K562 (cell line): ENCODE measurements at regions not wholly inside any gene's neighbourhood (a gene's known extent, or its start where the extent isn't known, plus 50 kb on each side); places are given as distances from the start of the nearest gene placed in this dataset.

Experiments
- ATAC-seq: fragments of 200-7000 bp; cut with Tn5 transposase; 3 replicates; pipeline ENCODE4 v1.9.1; 2020; ENCODE audit warnings: moderate library complexity
- BruUV-seq: library from RNA; stranded (reverse); fragments of 400-500 nt; replicated peaks from 2 replicates; lab custom pipeline; 2021; lab: Mats Ljungman, UMichigan
- CTCF ChIA-PET: fragments of 300-600 bp; formaldehyde crosslinking; extraction: SDS; loops from one replicate; lab custom pipeline; 2021; ENCODE audit warnings: low intra/inter-chr PET ratio; lab: Yijun Ruan, JAX
- POLR2A ChIA-PET: fragments of 300-600, 350-650 bp; sonication (Branson Sonifier 250); formaldehyde crosslinking; extraction: SDS; loops from one replicate; lab custom pipeline; 2021; ENCODE audit warnings: antibody characterized with exemption, inconsistent platforms; lab: Yijun Ruan, JAX
- DNase-seq, 4 experiments: peaks; one replicate each; pipeline versions ENCODE4 v3.0.0 to v3.0.0-alpha.2; 2011 to 2018; ENCODE audit warnings: low spot score in 3 of 4, mixed read lengths in 3 of 4; ENCODE audit errors: extremely low read depth in 1 of 4
- FAIRE-seq: peaks from 2 replicates; lab custom pipeline; 2011; peaks lifted over from hg19 to GRCh38; lab: Jason Lieb, UNC
- H2AFZ ChIP-seq: 2 replicates; pipeline ENCODE4 v1.6.0; 2011; ENCODE audit warnings: low read depth, low read length, control low read depth, inconsistent platforms
- H3K27ac ChIP-seq: fragments of 200-600 bp; 3 replicates; pipeline ENCODE4 v1.8.0; 2011; ENCODE audit warnings: low read depth, mild to moderate bottlenecking, control low read depth, inconsistent platforms, low read length, moderate library complexity, mixed read lengths; ENCODE audit errors: extremely low read depth
- H3K27me3 ChIP-seq, 2 experiments: fragments of 300-600 bp in 1 of 2; 2 replicates in 1 of 2; 3 replicates in 1 of 2; pipeline versions ENCODE4 v1.6.0 to v1.8.0; 2011; ENCODE audit warnings: inconsistent platforms in 2 of 2, low read length in 2 of 2, mild to moderate bottlenecking in 1 of 2, mixed read lengths in 1 of 2, moderate library complexity in 1 of 2; ENCODE audit not compliant: control insufficient read depth in 2 of 2, insufficient read depth in 2 of 2
- H3K36me3 ChIP-seq: fragments of 300-600 bp; 3 replicates; pipeline ENCODE4 v1.8.0; 2011; ENCODE audit warnings: mild to moderate bottlenecking, low read length, inconsistent platforms; ENCODE audit not compliant: control insufficient read depth, insufficient read depth
- H3K4me1 ChIP-seq, 2 experiments: fragments of 200-600 bp in 1 of 2; replicated peaks in 1 of 2; 2 replicates in 1 of 2; 3 replicates in 1 of 2; pipeline versions ENCODE4 v1.5.1 to v1.8.0; 2011; ENCODE audit warnings: inconsistent platforms in 2 of 2, low read length in 2 of 2, mild to moderate bottlenecking in 1 of 2, mixed read lengths in 1 of 2, moderate library complexity in 1 of 2; ENCODE audit not compliant: control insufficient read depth in 2 of 2, insufficient read depth in 2 of 2
- H3K4me2 ChIP-seq: 2 replicates; pipeline ENCODE4 v1.6.1; 2011; ENCODE audit warnings: low read length, control low read depth, inconsistent platforms, mixed read lengths; ENCODE audit not compliant: insufficient read depth
- H3K4me3 ChIP-seq: fragments of 200-600 bp; sonication (generic), shearing (Covaris generic); 2 replicates; pipeline ENCODE4 v1.5.1; 2016; ENCODE audit warnings: control low read depth, inconsistent platforms
- H3K79me2 ChIP-seq: fragments of 200-600 bp; 3 replicates; pipeline ENCODE4 v1.8.0; 2011; ENCODE audit warnings: low read length, inconsistent platforms; ENCODE audit not compliant: control insufficient read depth, insufficient read depth
- H3K9ac ChIP-seq, 2 experiments: 2 replicates each; pipeline versions ENCODE4 v1.6.0 to v1.6.1; 2011; ENCODE audit warnings: low read depth in 2 of 2, low read length in 2 of 2, control low read depth in 1 of 2, inconsistent platforms in 1 of 2, mild to moderate bottlenecking in 1 of 2, mixed read lengths in 1 of 2; ENCODE audit not compliant: insufficient read depth in 1 of 2
- H3K9me1 ChIP-seq: one replicate; pipeline ENCODE4 v1.6.0; 2011; ENCODE audit warnings: inconsistent platforms, mild to moderate bottlenecking, low read length, moderate library complexity; ENCODE audit not compliant: control insufficient read depth, insufficient read depth
- H3K9me3 ChIP-seq: replicated peaks from 2 replicates; pipeline ENCODE4 v1.5.1; 2011; ENCODE audit warnings: low read depth, low read length, inconsistent platforms; ENCODE audit not compliant: control insufficient read depth, insufficient read depth
- H4K20me1 ChIP-seq: replicated peaks from 2 replicates; pipeline ENCODE4 v1.6.1; 2011; ENCODE audit warnings: low read length, inconsistent platforms, mixed read lengths; ENCODE audit not compliant: control insufficient read depth, insufficient read depth
- ASH1L ChIP-seq: fragments of 450-650 bp; IDR thresholded peaks from 2 replicates; pipeline ENCODE4 v1.6.1; 2018; ENCODE audit warnings: borderline replicate concordance, mild to moderate bottlenecking, low read depth; ENCODE audit not compliant: partially characterized antibody
- DNMT1 ChIP-seq: fragments of 450-650 bp; IDR thresholded peaks from 2 replicates; pipeline ENCODE4 v1.6.1; 2016; ENCODE audit warnings: antibody characterized with exemption, mild to moderate bottlenecking
- EWSR1 ChIP-seq: fragments of 450-650 bp; IDR thresholded peaks from 2 replicates; pipeline ENCODE4 v1.6.1; 2018; ENCODE audit warnings: borderline replicate concordance, mild to moderate bottlenecking, low read depth, moderate library complexity; ENCODE audit not compliant: partially characterized antibody
- FOS ChIP-seq: IDR thresholded peaks from 3 replicates; pipeline ENCODE4 v1.6.1; 2011; ENCODE audit not compliant: insufficient read length; ENCODE audit errors: extremely low read depth
- HIVEP1 ChIP-seq: fragments of 250-450 bp; sonication (Bioruptor Pico); IDR thresholded peaks from 2 replicates; pipeline ENCODE4 v1.4.0; 2020; ENCODE audit warnings: mild to moderate bottlenecking
- KLF1 ChIP-seq: fragments of 450-650 bp; IDR thresholded peaks from 2 replicates; pipeline ENCODE4 v1.6.1; 2016; ENCODE audit warnings: missing genetic modification characterization, missing compliant biosample characterization
- NFIX ChIP-seq: fragments of 250-450 bp; sonication (Bioruptor Pico); IDR thresholded peaks from 2 replicates; pipeline ENCODE4 v1.4.0; 2020; ENCODE audit warnings: low read depth, mild to moderate bottlenecking, moderate library complexity
- SMARCA4 ChIP-seq: fragments of 450-650 bp; IDR thresholded peaks from 2 replicates; pipeline ENCODE4 v1.6.1; 2016
- SMARCE1 ChIP-seq: fragments of 450-650 bp; IDR thresholded peaks from 2 replicates; pipeline ENCODE4 v1.7.1; 2016; ENCODE audit warnings: mild to moderate bottlenecking
- TBP ChIP-seq: optimal IDR thresholded peaks from 2 replicates; pipeline ENCODE3; 2011; ENCODE audit warnings: low read depth, low read length, improper control_type of control experiment
- ZFP1 ChIP-seq: fragments of 450-650 bp; formaldehyde crosslinking; IDR thresholded peaks from 2 replicates; pipeline ENCODE4 v1.4.0; 2020; ENCODE audit warnings: mild to moderate bottlenecking, mixed read lengths
- ZNF224 ChIP-seq: sonication (generic); formaldehyde crosslinking; IDR thresholded peaks from 2 replicates; pipeline ENCODE4 v1.8.0; 2022; ENCODE audit warnings: mild to moderate bottlenecking, missing genetic modification reagents
- ZNF280B ChIP-seq: fragments of 250-450 bp; sonication (Bioruptor Pico); IDR thresholded peaks from 2 replicates; pipeline ENCODE4 v1.5.1; 2021; ENCODE audit warnings: mild to moderate bottlenecking
- ZZZ3 ChIP-seq: fragments of 450-650 bp; IDR thresholded peaks from 2 replicates; pipeline ENCODE4 v1.6.1; 2016; ENCODE audit warnings: antibody characterized with exemption, mild to moderate bottlenecking, moderate library complexity
- WGBS: fragments of 100-300 bp; shearing (Covaris generic); methylation state at CpG from one replicate; pipeline ENCODE4 v1.1.6; 2016; ENCODE audit warnings: low coverage, mixed read lengths; ENCODE audit not compliant: insufficient coverage; ENCODE audit errors: missing lambda C conversion rate; 5-methylcytosine and 5-hydroxymethylcytosine counted together
- in situ Hi-C: fragments of 300-500 bp; cut with MboI; formaldehyde crosslinking; loops from 4 replicates; pipeline ENCODE4 v1.15.0; 2018; ENCODE audit warnings: inconsistent platforms, mixed read lengths
- intact Hi-C: fragments of 100-400 bp; cut with micrococcal nuclease; formaldehyde crosslinking; loops from 2 replicates; pipeline ENCODE4 v1.14.2; 2022
- TF ChIP-seq, protein P1 (sequence below): fragments of 250-450 bp; sonication (Bioruptor Pico); IDR thresholded peaks from 2 replicates; pipeline ENCODE4 v1.4.0; 2020; ENCODE audit warnings: mild to moderate bottlenecking, moderate library complexity, borderline replicate concordance
- TF ChIP-seq, protein P2 (sequence below): conservative IDR thresholded peaks from 2 replicates; pipeline ENCODE4 v1.6.1; 2011; ENCODE audit warnings: low read depth, mild to moderate bottlenecking, low read length; ENCODE audit not compliant: control insufficient read depth

- Histone ChIP-seq H3K9me1 (no peaks in the 10 kb centered on the region), H3K4me2 (no peak overlapping the region), H3K27ac (no peak overlapping the region), H3K9me3 (no peaks in the 10 kb centered on the region), H3K36me3 (no peaks in the 10 kb centered on the region), H3K27me3 (no peaks in the 10 kb centered on the region), H2AFZ (no peak overlapping the region), H3K79me2 (no peaks in the 10 kb centered on the region), H3K4me3 (no peak overlapping the region), H3K4me1 (no peaks in the 10 kb centered on the region), H3K9ac (no peak overlapping the region), H4K20me1 (no peaks in the 10 kb centered on the region)
- DNase-seq, result no peak
- no peak for FAIRE-seq
- ChIA-PET POLR2A (interaction anchor here (0.5 kb wide), 1 partner anchor 237 kb away, joined by 3 read pairs; no protein-coding TSS in a partner anchor), CTCF (no interaction called here)
- WGBS, result 0% methylated on average over 1 of the region's 1 CpG
- BruUV-seq, result no TSS peak
- in situ Hi-C loops, result no loop called here
- no peak for TF ChIP-seq SMARCA4
- no peak for TF ChIP-seq DNMT1
- TF ChIP-seq EWSR1, result no peak
- TF ChIP-seq TBP, result no peak
- no peak for TF ChIP-seq ZNF224 (CRISPR knock-in tag)
- no peak for TF ChIP-seq ASH1L
- no peak for TF ChIP-seq KLF1 (tag)
- TF ChIP-seq, protein P1, sequence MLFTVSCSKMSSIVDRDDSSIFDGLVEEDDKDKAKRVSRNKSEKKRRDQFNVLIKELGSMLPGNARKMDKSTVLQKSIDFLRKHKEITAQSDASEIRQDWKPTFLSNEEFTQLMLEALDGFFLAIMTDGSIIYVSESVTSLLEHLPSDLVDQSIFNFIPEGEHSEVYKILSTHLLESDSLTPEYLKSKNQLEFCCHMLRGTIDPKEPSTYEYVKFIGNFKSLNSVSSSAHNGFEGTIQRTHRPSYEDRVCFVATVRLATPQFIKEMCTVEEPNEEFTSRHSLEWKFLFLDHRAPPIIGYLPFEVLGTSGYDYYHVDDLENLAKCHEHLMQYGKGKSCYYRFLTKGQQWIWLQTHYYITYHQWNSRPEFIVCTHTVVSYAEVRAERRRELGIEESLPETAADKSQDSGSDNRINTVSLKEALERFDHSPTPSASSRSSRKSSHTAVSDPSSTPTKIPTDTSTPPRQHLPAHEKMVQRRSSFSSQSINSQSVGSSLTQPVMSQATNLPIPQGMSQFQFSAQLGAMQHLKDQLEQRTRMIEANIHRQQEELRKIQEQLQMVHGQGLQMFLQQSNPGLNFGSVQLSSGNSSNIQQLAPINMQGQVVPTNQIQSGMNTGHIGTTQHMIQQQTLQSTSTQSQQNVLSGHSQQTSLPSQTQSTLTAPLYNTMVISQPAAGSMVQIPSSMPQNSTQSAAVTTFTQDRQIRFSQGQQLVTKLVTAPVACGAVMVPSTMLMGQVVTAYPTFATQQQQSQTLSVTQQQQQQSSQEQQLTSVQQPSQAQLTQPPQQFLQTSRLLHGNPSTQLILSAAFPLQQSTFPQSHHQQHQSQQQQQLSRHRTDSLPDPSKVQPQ, result no peak
- no peak for TF ChIP-seq ZZZ3
- no peak for TF ChIP-seq NFIX (CRISPR knock-in tag)
- no peak for TF ChIP-seq ZFP1 (CRISPR knock-in tag)
- TF ChIP-seq ZNF280B (CRISPR knock-in tag), result no peak
- no peak for TF ChIP-seq HIVEP1 (CRISPR knock-in tag)
- TF ChIP-seq, protein P2, sequence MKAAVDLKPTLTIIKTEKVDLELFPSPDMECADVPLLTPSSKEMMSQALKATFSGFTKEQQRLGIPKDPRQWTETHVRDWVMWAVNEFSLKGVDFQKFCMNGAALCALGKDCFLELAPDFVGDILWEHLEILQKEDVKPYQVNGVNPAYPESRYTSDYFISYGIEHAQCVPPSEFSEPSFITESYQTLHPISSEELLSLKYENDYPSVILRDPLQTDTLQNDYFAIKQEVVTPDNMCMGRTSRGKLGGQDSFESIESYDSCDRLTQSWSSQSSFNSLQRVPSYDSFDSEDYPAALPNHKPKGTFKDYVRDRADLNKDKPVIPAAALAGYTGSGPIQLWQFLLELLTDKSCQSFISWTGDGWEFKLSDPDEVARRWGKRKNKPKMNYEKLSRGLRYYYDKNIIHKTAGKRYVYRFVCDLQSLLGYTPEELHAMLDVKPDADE, result no peak
- TF ChIP-seq FOS, result no peak
- TF ChIP-seq SMARCE1, result no peak
- no peak for ATAC-seq
- intact Hi-C loops, result no loop called here
These were observed 325.1 kb downstream of the DAD1 start for GRCh38 chr14:22263961-22264360.
